PC-3 (cell line): ENCODE measurements at regions not wholly inside any gene's neighbourhood (a gene's known extent, or its start where the extent isn't known, plus 50 kb on each side); places are given as distances from the start of the nearest gene placed in this dataset.

Source experiments
- ATAC-seq: fragments of 200-7000 bp; cut with Tn5 transposase; 2 replicates; pipeline ENCODE4 v1.9.1; 2020; ENCODE audit warnings: mild to moderate bottlenecking, moderate library complexity
- BruUV-seq: library from RNA; stranded (reverse); fragments of 400-500 nt; replicated peaks from 2 replicates; lab custom pipeline; 2021; lab: Mats Ljungman, UMichigan
- CTCF ChIA-PET: fragments of 300-600 bp; sonication (Branson Sonifier 250); formaldehyde crosslinking; loops from one replicate; lab custom pipeline; 2022; ENCODE audit warnings: antibody characterized with exemption; lab: Charles Lee
- POLR2A ChIA-PET: fragments of 300-600 bp; sonication (Branson Sonifier 250); formaldehyde crosslinking; loops from one replicate; lab custom pipeline; 2022; ENCODE audit warnings: antibody characterized with exemption; ENCODE audit not compliant: unreplicated experiment; lab: Charles Lee
- DNase-seq: peaks from one replicate; pipeline ENCODE4 v3.0.0-alpha.2; 2015
- H2AFZ ChIP-seq: fragments of 300-600 bp; sonication (generic); 2 replicates; pipeline ENCODE4 v1.6.0; 2016; ENCODE audit warnings: antibody characterized with exemption, low read length
- H3F3A ChIP-seq: fragments of 300-600 bp; sonication (generic); one replicate; pipeline ENCODE4 v1.6.0; 2017; ENCODE audit warnings: antibody characterized with exemption, low read length, control low read depth, mild to moderate bottlenecking; ENCODE audit not compliant: unreplicated experiment
- H3K27ac ChIP-seq: fragments of 300-600 bp; sonication (generic); 2 replicates; pipeline ENCODE4 v1.5.1; 2016; ENCODE audit warnings: mild to moderate bottlenecking, low read length
- H3K27me3 ChIP-seq: fragments of 300-600 bp; sonication (generic); 2 replicates; pipeline ENCODE4 v1.6.1; 2016; ENCODE audit warnings: low read length, mixed read lengths
- H3K36me3 ChIP-seq: fragments of 300-600 bp; sonication (generic); 2 replicates; pipeline ENCODE4 v1.6.1; 2016; ENCODE audit warnings: low read depth, mixed run types, low read length, mixed read lengths
- H3K4me1 ChIP-seq: fragments of 300-600 bp; sonication (generic); 2 replicates; pipeline ENCODE4 v1.5.1; 2016; ENCODE audit warnings: low read length; ENCODE audit not compliant: insufficient read depth
- H3K4me2 ChIP-seq: fragments of 300-600 bp; sonication (generic); 2 replicates; pipeline ENCODE4 v1.6.0; 2016; ENCODE audit warnings: low read length
- H3K4me3 ChIP-seq: fragments of 300-600 bp; sonication (generic); 2 replicates; pipeline ENCODE4 v1.5.1; 2016; ENCODE audit warnings: mild to moderate bottlenecking, low read length, mixed read lengths
- H3K79me2 ChIP-seq: fragments of 300-600 bp; sonication (generic); 2 replicates; pipeline ENCODE4 v1.6.1; 2017; ENCODE audit warnings: low read length, mixed read lengths
- H3K9ac ChIP-seq: fragments of 300-600 bp; sonication (generic); 2 replicates; pipeline ENCODE4 v1.6.0; 2016; ENCODE audit warnings: mild to moderate bottlenecking, low read length
- H3K9me2 ChIP-seq: fragments of 300-600 bp; sonication (generic); replicated peaks from 2 replicates; pipeline ENCODE4 v1.6.1; 2016; ENCODE audit warnings: mixed run types, low read length, mixed read lengths
- H3K9me3 ChIP-seq: fragments of 300-600 bp; sonication (generic); 2 replicates; pipeline ENCODE4 v1.6.1; 2016; ENCODE audit warnings: low read length, mixed read lengths
- H4K20me1 ChIP-seq: fragments of 300-600 bp; sonication (generic); 2 replicates; pipeline ENCODE4 v1.6.1; 2016; ENCODE audit warnings: low read length, mixed read lengths
- CTCF ChIP-seq: fragments of 300-600 bp; sonication (generic); conservative IDR thresholded peaks from 2 replicates; pipeline ENCODE4 v1.5.1; 2017; ENCODE audit warnings: antibody characterized with exemption, low read depth, mild to moderate bottlenecking, low read length
- EZH2 ChIP-seq: fragments of 300-600 bp; sonication (generic); IDR thresholded peaks from one replicate; pipeline ENCODE4 v1.6.1; 2017; ENCODE audit warnings: antibody characterized with exemption, mild to moderate bottlenecking, low read length; ENCODE audit not compliant: unreplicated experiment
- EZH2phosphoT487 ChIP-seq: fragments of 300-600 bp; sonication (generic); IDR thresholded peaks from 2 replicates; pipeline ENCODE4 v1.6.1; 2018; ENCODE audit warnings: mild to moderate bottlenecking, antibody characterized with exemption, low read length, borderline replicate concordance
- intact Hi-C: fragments of 100-400 bp; cut with micrococcal nuclease; formaldehyde crosslinking; loops from 2 replicates; pipeline ENCODE4 v1.9.0; 2023

GRCh38 chr10:8238986-8239385 is 184.5 kb downstream of the GATA3 start:
- no TSS peak for BruUV-seq
- intact Hi-C loops: no loop called here
- no peak overlapping the region for H3K4me3 ChIP-seq
- H3K79me2 ChIP-seq: no peaks in the 10 kb centered on the region
- no peak overlapping the region for H3K4me2 ChIP-seq
- H3K9ac ChIP-seq: no peak overlapping the region
- no peaks in the 10 kb centered on the region for H3K9me2 ChIP-seq
- no peak overlapping the region for H3K27ac ChIP-seq
- H3F3A ChIP-seq: no peaks in the 10 kb centered on the region
- ChIA-PET POLR2A (no interaction called here), CTCF (no interaction called here)
- no peak for ATAC-seq
- H3K27me3 ChIP-seq: no peaks in the 10 kb centered on the region
- H4K20me1 ChIP-seq: no peaks in the 10 kb centered on the region
- no peaks in the 10 kb centered on the region for H3K9me3 ChIP-seq
- TF ChIP-seq EZH2phosphoT487 (no peak), EZH2 (no peak), CTCF (no peak)
- DNase-seq: no peak
- no peaks in the 10 kb centered on the region for H3K36me3 ChIP-seq
- H2AFZ ChIP-seq: no peak overlapping the region
- H3K4me1 ChIP-seq: peaks cover 9% of the 10 kb centered on the region; the same call in 1 of the 2 replicates

- no peak for ATAC-seq
- H3K36me3 ChIP-seq: no peaks in the 10 kb centered on the region
- no peak for DNase-seq
- no peak overlapping the region for H2AFZ ChIP-seq
- no peaks in the 10 kb centered on the region for H3K4me1 ChIP-seq
- no peaks in the 10 kb centered on the region for H3K9me3 ChIP-seq
- intact Hi-C loops: no loop called here
- H3K27ac ChIP-seq: no peak overlapping the region
- BruUV-seq: no TSS peak
- H3K9ac ChIP-seq: no peak overlapping the region
- H3K27me3 ChIP-seq: no peaks in the 10 kb centered on the region
- H3K79me2 ChIP-seq: no peaks in the 10 kb centered on the region
- CTCF ChIA-PET: no interaction called here
- no peak overlapping the region for H3K4me2 ChIP-seq
- H3K9me2 ChIP-seq: no peaks in the 10 kb centered on the region
- H3F3A ChIP-seq: no peaks in the 10 kb centered on the region
- no peak for TF ChIP-seq EZH2
- no peak for TF ChIP-seq CTCF
- no peak for TF ChIP-seq EZH2phosphoT487
- POLR2A ChIA-PET: no interaction called here
- no peaks in the 10 kb centered on the region for H4K20me1 ChIP-seq
- H3K4me3 ChIP-seq: no peak overlapping the region
Observed at GRCh38 chr10:8240861-8241260, 186.4 kb downstream of the GATA3 start.

- H3K36me3 ChIP-seq: no peaks in the 10 kb centered on the region
- intact Hi-C loops: no loop called here
- CTCF ChIA-PET: no interaction called here
Observed at GRCh38 chr10:8242295-8242872, 187.9 kb downstream of the GATA3 start.

More at GRCh38 chr10:8242295-8242872, 187.9 kb downstream of the GATA3 start:
- Histone ChIP-seq H3K27me3 (no peaks in the 10 kb centered on the region), H3K9me3 (no peaks in the 10 kb centered on the region), H3K9me2 (no peaks in the 10 kb centered on the region), H3K4me3 (no peak overlapping the region), H3K4me1 (no peaks in the 10 kb centered on the region), H4K20me1 (no peaks in the 10 kb centered on the region), H2AFZ (no peak overlapping the region), H3K4me2 (no peak overlapping the region), H3F3A (no peaks in the 10 kb centered on the region), H3K9ac (no peak overlapping the region), H3K27ac (no peak overlapping the region), H3K79me2 (no peaks in the 10 kb centered on the region)
- BruUV-seq: no TSS peak
- TF ChIP-seq CTCF (no peak), EZH2 (no peak), EZH2phosphoT487 (no peak)
- DNase-seq (no peak), ATAC-seq (no peak)
- POLR2A ChIA-PET: no interaction called here
